GM19395 (cell line): ENCODE measurements at regions not wholly inside any gene's neighbourhood (a gene's known extent, or its start where the extent isn't known, plus 50 kb on each side); places are given as distances from the start of the nearest gene placed in this dataset.

Experiments used
- ATAC-seq: cut with Tn5 transposase; IDR thresholded peaks from one replicate; pipeline ENCODE4 v1.9.1; 2021; ENCODE audit warnings: mild to moderate bottlenecking, moderate library complexity; ENCODE audit not compliant: unreplicated experiment

GRCh38 chr4:95674521-95674981, 125.8 kb upstream of the UNC5C start:
- no peak for ATAC-seq

- ATAC-seq = no peak
Observed at GRCh38 chr4:95672811-95673210, 124.0 kb upstream of the UNC5C start.

GRCh38 chr4:95660719-95661118, 111.9 kb upstream of the UNC5C start:
- ATAC-seq = no peak

- no peak for ATAC-seq
Observed at GRCh38 chr4:95651891-95652290, 103.1 kb upstream of the UNC5C start.

- ATAC-seq = no peak
Observed at GRCh38 chr4:95644417-95644816, 95.6 kb upstream of the UNC5C start.

GRCh38 chr4:95643627-95644026, 94.9 kb upstream of the UNC5C start:
- no peak for ATAC-seq

GRCh38 chr4:95641571-95641970, 92.8 kb upstream of the UNC5C start:
- ATAC-seq = no peak

GRCh38 chr4:95640311-95640710, 91.5 kb upstream of the UNC5C start:
- no peak for ATAC-seq

- ATAC-seq = no peak
Observed at GRCh38 chr4:95638920-95639501, 90.2 kb upstream of the UNC5C start.

GRCh38 chr4:95637043-95637600, 88.3 kb upstream of the UNC5C start:
- ATAC-seq = no peak

- no peak for ATAC-seq
Observed at GRCh38 chr4:95636061-95636460, 87.3 kb upstream of the UNC5C start.

- ATAC-seq = no peak
Observed at GRCh38 chr4:95627709-95628108, 78.9 kb upstream of the UNC5C start.

- ATAC-seq = no peak
Observed at GRCh38 chr4:95627024-95627605, 78.3 kb upstream of the UNC5C start.

GRCh38 chr4:95625020-95625419, 76.2 kb upstream of the UNC5C start:
- no peak for ATAC-seq

- ATAC-seq = no peak
Observed at GRCh38 chr4:95619525-95620443, 71.0 kb upstream of the UNC5C start.

- no peak for ATAC-seq
Observed at GRCh38 chr4:95614684-95615205, 66.0 kb upstream of the UNC5C start.

- ATAC-seq = no peak
Observed at GRCh38 chr4:95610061-95610569, 61.3 kb upstream of the UNC5C start.

- no peak for ATAC-seq
Observed at GRCh38 chr4:95606739-95607138, 58.0 kb upstream of the UNC5C start.

GRCh38 chr4:95603393-95603792, 54.6 kb upstream of the UNC5C start:
- ATAC-seq = no peak

- no peak for ATAC-seq
Observed at GRCh38 chr4:95602872-95603271, 54.1 kb upstream of the UNC5C start.

GRCh38 chr4:95601356-95601755, 52.6 kb upstream of the UNC5C start:
- no peak for ATAC-seq
